CD4-positive, alpha-beta T cell (primary cell): ENCODE measurements at regions not wholly inside any gene's neighbourhood (a gene's known extent, or its start where the extent isn't known, plus 50 kb on each side); places are given as distances from the start of the nearest gene placed in this dataset.

Experiments used
- ATAC-seq: fragments of 200-7000 bp; cut with Tn5 transposase; one replicate; pipeline ENCODE4 v1.10.0; 2022; ENCODE audit warnings: mild to moderate bottlenecking; ENCODE audit not compliant: poor library complexity
- CTCF ChIA-PET: fragments of 350-600 bp; sonication (Branson Sonifier 250); formaldehyde crosslinking; loops from one replicate; lab custom pipeline; 2021; ENCODE audit warnings: antibody characterized with exemption, inconsistent platforms; lab: Charles Lee
- POLR2A ChIA-PET: fragments of 350-600 bp; sonication (Branson Sonifier 250); formaldehyde crosslinking; loops from one replicate; lab custom pipeline; 2021; ENCODE audit warnings: antibody characterized with exemption, inconsistent platforms; lab: Charles Lee
- DNase-seq, 14 experiments: peaks; one replicate each; pipeline ENCODE4 v3.0.0-alpha.2; 2013 to 2020; ENCODE audit warnings: mixed read lengths in 2 of 14
- H3K27ac ChIP-seq, 2 donors: one replicate each; pipeline versions ENCODE4 v1.5.1 to v1.7.0; 2013; ENCODE audit warnings: low read length in 2 of 2, low read depth in 1 of 2, mild to moderate bottlenecking in 1 of 2
- H3K27me3 ChIP-seq, 2 experiments: 1 replicate in 1 of 2; 2 replicates in 1 of 2; pipeline versions ENCODE4 v1.6.1 to v1.7.0; 2013; ENCODE audit warnings: low read length in 2 of 2, control low read depth in 1 of 2, mild to moderate bottlenecking in 1 of 2, moderate library complexity in 1 of 2; ENCODE audit not compliant: insufficient read depth in 2 of 2, control insufficient read depth in 1 of 2
- H3K36me3 ChIP-seq: one replicate; pipeline ENCODE4 v1.6.1; 2013; ENCODE audit warnings: low read length, control low read depth; ENCODE audit not compliant: insufficient read depth
- H3K4me1 ChIP-seq: one replicate; pipeline ENCODE4 v1.6.1; 2013; ENCODE audit warnings: low read length, control low read depth; ENCODE audit not compliant: insufficient read depth
- H3K4me3 ChIP-seq: one replicate; pipeline ENCODE4 v1.5.1; 2013; ENCODE audit warnings: mild to moderate bottlenecking, low read length, moderate library complexity
- H3K9me3 ChIP-seq, 2 experiments: 1 replicate in 1 of 2; 2 replicates in 1 of 2; pipeline versions ENCODE4 v1.6.1 to v1.7.0; 2013; ENCODE audit warnings: low read length in 2 of 2, mild to moderate bottlenecking in 2 of 2, control low read depth in 1 of 2, moderate library complexity in 1 of 2; ENCODE audit not compliant: control insufficient read depth in 1 of 2, insufficient read depth in 1 of 2
- H3K27ac Mint-ChIP-seq: one replicate; pipeline ENCODE4 v1.8.0; 2020; ENCODE audit warnings: mixed read lengths
- H3K27me3 Mint-ChIP-seq: one replicate; pipeline ENCODE4 v1.8.0; 2021; ENCODE audit warnings: mixed read lengths
- H3K36me3 Mint-ChIP-seq: one replicate; pipeline ENCODE4 v1.8.0; 2021; ENCODE audit warnings: low read depth, mixed read lengths
- H3K4me1 Mint-ChIP-seq: one replicate; pipeline ENCODE4 v1.8.0; 2021; ENCODE audit warnings: low read depth, mixed read lengths
- H3K4me3 Mint-ChIP-seq: one replicate; pipeline ENCODE4 v1.8.0; 2020; ENCODE audit warnings: mild to moderate bottlenecking, mixed read lengths
- H3K9me3 Mint-ChIP-seq: one replicate; pipeline ENCODE4 v1.8.0; 2020; ENCODE audit warnings: mixed read lengths
- intact Hi-C, 2 experiments: fragments of 100-400 bp; cut with DNase I in 1 of 2; cut with micrococcal nuclease in 1 of 2; formaldehyde crosslinking; loops; one replicate each; pipeline versions ENCODE4 v1.15.1 to v1.9.0; 2023 to 2025; cut with DNase I, micrococcal nuclease
- TF ChIP-seq, protein P1 (sequence below): fragments of 200-600 bp; IDR thresholded peaks from one replicate; pipeline ENCODE4 v1.8.0; 2022; ENCODE audit warnings: antibody characterized with exemption, mild to moderate bottlenecking

- H3K9me3 Mint-ChIP-seq, result no peaks in the 10 kb centered on the region
- no peaks in the 10 kb centered on the region for H3K4me1 Mint-ChIP-seq
- DNase-seq, result no peak
- no peak for ATAC-seq
- Histone ChIP-seq H3K9me3 (no peaks in the 10 kb centered on the region), H3K4me3 (no peak overlapping the region), H3K4me1 (no peaks in the 10 kb centered on the region), H3K27ac (no peak overlapping the region), H3K27me3 (no peaks in the 10 kb centered on the region), H3K36me3 (no peaks in the 10 kb centered on the region)
- ChIA-PET CTCF (no interaction called here), POLR2A (no interaction called here)
- H3K4me3 Mint-ChIP-seq, result no peak overlapping the region
- no peaks in the 10 kb centered on the region for H3K36me3 Mint-ChIP-seq
- intact Hi-C loops, result no loop called here
- H3K27ac Mint-ChIP-seq, result no peak overlapping the region
- TF ChIP-seq, protein P1, sequence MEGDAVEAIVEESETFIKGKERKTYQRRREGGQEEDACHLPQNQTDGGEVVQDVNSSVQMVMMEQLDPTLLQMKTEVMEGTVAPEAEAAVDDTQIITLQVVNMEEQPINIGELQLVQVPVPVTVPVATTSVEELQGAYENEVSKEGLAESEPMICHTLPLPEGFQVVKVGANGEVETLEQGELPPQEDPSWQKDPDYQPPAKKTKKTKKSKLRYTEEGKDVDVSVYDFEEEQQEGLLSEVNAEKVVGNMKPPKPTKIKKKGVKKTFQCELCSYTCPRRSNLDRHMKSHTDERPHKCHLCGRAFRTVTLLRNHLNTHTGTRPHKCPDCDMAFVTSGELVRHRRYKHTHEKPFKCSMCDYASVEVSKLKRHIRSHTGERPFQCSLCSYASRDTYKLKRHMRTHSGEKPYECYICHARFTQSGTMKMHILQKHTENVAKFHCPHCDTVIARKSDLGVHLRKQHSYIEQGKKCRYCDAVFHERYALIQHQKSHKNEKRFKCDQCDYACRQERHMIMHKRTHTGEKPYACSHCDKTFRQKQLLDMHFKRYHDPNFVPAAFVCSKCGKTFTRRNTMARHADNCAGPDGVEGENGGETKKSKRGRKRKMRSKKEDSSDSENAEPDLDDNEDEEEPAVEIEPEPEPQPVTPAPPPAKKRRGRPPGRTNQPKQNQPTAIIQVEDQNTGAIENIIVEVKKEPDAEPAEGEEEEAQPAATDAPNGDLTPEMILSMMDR, result no peak
- H3K27me3 Mint-ChIP-seq, result no peaks in the 10 kb centered on the region
These were observed 480.2 kb upstream of the FBXO33 start for GRCh38 chr14:39912192-39913100.

- Histone ChIP-seq H3K4me3 (no peak overlapping the region), H3K4me1 (no peaks in the 10 kb centered on the region), H3K27me3 (no peaks in the 10 kb centered on the region), H3K9me3 (peaks cover 4 to 5% of the 10 kb centered on the region in 2 experiments), H3K27ac (no peak overlapping the region), H3K36me3 (no peaks in the 10 kb centered on the region)
- ChIA-PET CTCF (no interaction called here), POLR2A (no interaction called here)
- ATAC-seq, result no peak
- TF ChIP-seq, protein P1, result no peak
- Mint-ChIP-seq H3K4me1 (no peaks in the 10 kb centered on the region), H3K27ac (no peak overlapping the region), H3K4me3 (no peak overlapping the region), H3K36me3 (no peaks in the 10 kb centered on the region), H3K27me3 (no peaks in the 10 kb centered on the region), H3K9me3 (peaks cover 6% of the 10 kb centered on the region)
- no peak for DNase-seq
- intact Hi-C loops, result no loop called here
These were observed 465.4 kb upstream of the FBXO33 start for GRCh38 chr14:39897657-39898056.

GRCh38 chr14:39890026-39890425, 457.8 kb upstream of the FBXO33 start:
- Mint-ChIP-seq H3K4me1 (no peaks in the 10 kb centered on the region), H3K27me3 (no peaks in the 10 kb centered on the region), H3K4me3 (no peak overlapping the region), H3K9me3 (peaks cover 12% of the 10 kb centered on the region), H3K36me3 (no peaks in the 10 kb centered on the region), H3K27ac (no peak overlapping the region)
- CTCF ChIA-PET, result no interaction called here
- TF ChIP-seq, protein P1, result no peak
- H3K36me3 ChIP-seq, result no peaks in the 10 kb centered on the region
- no peak for ATAC-seq
- no peaks in the 10 kb centered on the region for H3K27me3 ChIP-seq
- intact Hi-C loops, result no loop called here
- no peaks in the 10 kb centered on the region for H3K4me1 ChIP-seq
- no peak overlapping the region for H3K4me3 ChIP-seq
- no peak for DNase-seq
- no peak overlapping the region for H3K27ac ChIP-seq
- POLR2A ChIA-PET, result no interaction called here
- peaks cover 5 to 12% of the 10 kb centered on the region in 2 experiments for H3K9me3 ChIP-seq
